ENCODE measurements at regions not wholly inside any gene's neighbourhood (a gene's known extent, or its start where the extent isn't known, plus 50 kb on each side); places are given as distances from the start of the nearest gene placed in this dataset.
A peak's percentile ranks its signal among the peaks of the same experiment; 100 is the strongest.
"Not testable (repeated sequence)": the region's sequence is repeated elsewhere in the genome, so short reads cannot be mapped to it uniquely, and the experiment has no call there.

GRCh38 chr1:234851450-234852438 is 241.8 kb upstream of the IRF2BP2 start:
- Histone ChIP-seq H3K4me3 (ENCODE audit: low read length) (no peak overlapping the region), H3K9me3 (ENCODE audit: control insufficient read depth, insufficient read depth, low read length) (no peaks in the 10 kb centered on the region), H3K4me1 (ENCODE audit: control insufficient read depth, insufficient read depth, low read length) (peaks cover 6% of the 10 kb centered on the region), H3K27ac (ENCODE audit: low read length) (no peak overlapping the region), H3K36me3 (ENCODE audit: control insufficient read depth, insufficient read depth, low read length) (no peaks in the 10 kb centered on the region), H3K27me3 (ENCODE audit: control insufficient read depth, insufficient read depth, low read length) (no peaks in the 10 kb centered on the region)
- H3K9me3 Mint-ChIP-seq: no peaks in the 10 kb centered on the region
- H3K4me1 Mint-ChIP-seq: peaks cover 3 to 4% of the 10 kb centered on the region in 2 donors
- H3K4me3 Mint-ChIP-seq: no peak overlapping the region
- no peaks in the 10 kb centered on the region for H3K36me3 Mint-ChIP-seq
- peaks cover 8 to 20% of the 10 kb centered on the region in 2 donors for H3K27me3 Mint-ChIP-seq (ENCODE audit: low read depth in 2 of 2)
- H3K27ac Mint-ChIP-seq: no peak overlapping the region
- 72% methylated on average over 9 of the region's 9 CpGs for WGBS (ENCODE audit: insufficient coverage)
- no peak for TF ChIP-seq CTCF (IDR thresholded peaks at IDR 0.05)
- intact Hi-C loops (cut with micrococcal nuclease): no loop called here
- DNase-seq (no peak), ATAC-seq (peak in 1 of 3 donors; percentile 41)

- TF ChIP-seq CTCF (IDR thresholded peaks at IDR 0.05): no peak
- Histone ChIP-seq H3K4me3 (ENCODE audit: low read length) (no peak overlapping the region), H3K27me3 (ENCODE audit: control insufficient read depth, insufficient read depth, low read length) (no peaks in the 10 kb centered on the region), H3K36me3 (ENCODE audit: control insufficient read depth, insufficient read depth, low read length) (no peaks in the 10 kb centered on the region), H3K27ac (ENCODE audit: low read length) (peak overlapping the region; percentile 6), H3K9me3 (ENCODE audit: control insufficient read depth, insufficient read depth, low read length) (no peaks in the 10 kb centered on the region), H3K4me1 (ENCODE audit: control insufficient read depth, insufficient read depth, low read length) (peaks cover 9% of the 10 kb centered on the region)
- peak in 1 of 2 donors; percentile 47 for DNase-seq
- intact Hi-C loops (cut with micrococcal nuclease): no loop called here
- ATAC-seq: no peak
- peaks cover 13 to 17% of the 10 kb centered on the region in 2 donors for H3K4me1 Mint-ChIP-seq
- 84% methylated on average over 8 of the region's 8 CpGs for WGBS (ENCODE audit: insufficient coverage)
- H3K27ac Mint-ChIP-seq: no peak overlapping the region
- H3K36me3 Mint-ChIP-seq: no peaks in the 10 kb centered on the region
- no peaks in the 10 kb centered on the region for H3K9me3 Mint-ChIP-seq
- no peak overlapping the region for H3K4me3 Mint-ChIP-seq
- peaks cover 20 to 32% of the 10 kb centered on the region in 2 donors for H3K27me3 Mint-ChIP-seq (ENCODE audit: low read depth in 2 of 2)
Measured at GRCh38 chr1:234849832-234850231, 239.9 kb upstream of the IRF2BP2 start.

- H3K27ac ChIP-seq (ENCODE audit: low read length): peak overlapping the region; percentile 6
- H3K4me1 ChIP-seq (ENCODE audit: control insufficient read depth, insufficient read depth, low read length): peaks cover 14% of the 10 kb centered on the region
- peak in 1 of 3 donors; percentile 71 for ATAC-seq
- H3K9me3 ChIP-seq (ENCODE audit: control insufficient read depth, insufficient read depth, low read length): no peaks in the 10 kb centered on the region
- intact Hi-C loops (cut with micrococcal nuclease): no loop called here
- Mint-ChIP-seq H3K4me3 (no peak overlapping the region), H3K27me3 (ENCODE audit: low read depth in 2 of 2) (peaks cover 25 to 39% of the 10 kb centered on the region in 2 donors), H3K4me1 (peaks cover 19 to 24% of the 10 kb centered on the region in 2 donors), H3K36me3 (no peaks in the 10 kb centered on the region), H3K9me3 (no peaks in the 10 kb centered on the region), H3K27ac (peak overlapping the region in 1 of 2 donors; percentile 10)
- 60% methylated on average over 6 of the region's 6 CpGs for WGBS (ENCODE audit: insufficient coverage)
- no peak overlapping the region for H3K4me3 ChIP-seq (ENCODE audit: low read length)
- H3K36me3 ChIP-seq (ENCODE audit: control insufficient read depth, insufficient read depth, low read length): no peaks in the 10 kb centered on the region
- H3K27me3 ChIP-seq (ENCODE audit: control insufficient read depth, insufficient read depth, low read length): no peaks in the 10 kb centered on the region
- no peak for TF ChIP-seq CTCF (IDR thresholded peaks at IDR 0.05)
- no peak for DNase-seq
Measured at GRCh38 chr1:234848972-234849649, 239.1 kb upstream of the IRF2BP2 start.

GRCh38 chr1:234846813-234847212 is 236.8 kb upstream of the IRF2BP2 start:
- peaks cover 25% of the 10 kb centered on the region for H3K4me1 ChIP-seq (ENCODE audit: control insufficient read depth, insufficient read depth, low read length)
- intact Hi-C loops (cut with micrococcal nuclease); H3K36me3 ChIP-seq (ENCODE audit: control insufficient read depth, insufficient read depth, low read length); H3K4me3 Mint-ChIP-seq; ATAC-seq; H3K27ac Mint-ChIP-seq; H3K9me3 Mint-ChIP-seq; H3K36me3 Mint-ChIP-seq; H3K9me3 ChIP-seq (ENCODE audit: control insufficient read depth, insufficient read depth, low read length); H3K4me3 ChIP-seq (ENCODE audit: low read length); H3K27ac ChIP-seq (ENCODE audit: low read length); H3K27me3 ChIP-seq (ENCODE audit: control insufficient read depth, insufficient read depth, low read length); DNase-seq: not testable (repeated sequence)
- H3K4me1 Mint-ChIP-seq: peaks cover 30 to 36% of the 10 kb centered on the region in 2 donors
- WGBS (ENCODE audit: insufficient coverage): no CpG with 5 or more reads among the region's 2 CpGs
- peaks cover 31 to 42% of the 10 kb centered on the region in 2 donors for H3K27me3 Mint-ChIP-seq (ENCODE audit: low read depth in 2 of 2)
